Kidney (tissue), 13 donors: ENCODE measurements at regions not wholly inside any gene's neighbourhood (a gene's known extent, or its start where the extent isn't known, plus 50 kb on each side); places are given as distances from the start of the nearest gene placed in this dataset.

ENCODE experiments used
- DNase-seq, 5 donors: peaks; one replicate each; pipeline ENCODE4 v3.0.0-alpha.2; 2013 to 2020
- FAIRE-seq: peaks from 2 replicates; lab custom pipeline; 2012; peaks lifted over from hg19 to GRCh38; lab: Jason Lieb, UNC
- H3K27ac ChIP-seq, 2 donors: one replicate each; pipeline ENCODE4 v1.7.0; 2013; ENCODE audit warnings: low read depth in 2 of 2, low read length in 2 of 2, inconsistent platforms in 1 of 2
- H3K27me3 ChIP-seq: one replicate; pipeline ENCODE4 v1.7.1; 2013; ENCODE audit warnings: low read length, inconsistent platforms; ENCODE audit not compliant: control insufficient read depth, insufficient read depth
- H3K36me3 ChIP-seq, 3 donors: one replicate each; pipeline versions ENCODE4 v1.7.0 to v1.7.1; 2013; ENCODE audit warnings: low read length in 3 of 3, control low read depth in 1 of 3, inconsistent platforms in 1 of 3; ENCODE audit not compliant: insufficient read depth in 3 of 3, control insufficient read depth in 2 of 3
- H3K4me1 ChIP-seq, 3 donors: one replicate each; pipeline versions ENCODE4 v1.7.0 to v1.7.1; 2013; ENCODE audit warnings: low read length in 3 of 3, inconsistent platforms in 1 of 3, low read depth in 1 of 3; ENCODE audit not compliant: control insufficient read depth in 2 of 3, insufficient read depth in 2 of 3
- H3K4me3 ChIP-seq, 3 donors: one replicate each; pipeline versions ENCODE4 v1.7.0 to v1.8.1; 2013; ENCODE audit warnings: low read length in 3 of 3, control low read depth in 1 of 3, inconsistent platforms in 1 of 3
- H3K9ac ChIP-seq, 3 donors: one replicate each; pipeline versions ENCODE4 v1.7.0 to v1.7.1; 2013; ENCODE audit warnings: low read length in 3 of 3, control low read depth in 1 of 3, inconsistent platforms in 1 of 3
- H3K9me3 ChIP-seq, 3 donors: one replicate each; pipeline versions ENCODE4 v1.7.0 to v1.7.1; 2013; ENCODE audit warnings: low read length in 3 of 3, control low read depth in 1 of 3, inconsistent platforms in 1 of 3; ENCODE audit not compliant: control insufficient read depth in 2 of 3, insufficient read depth in 1 of 3
- CTCF ChIP-seq: IDR thresholded peaks from 3 replicates; pipeline ENCODE4 v1.5.1; 2012; ENCODE audit warnings: mild to moderate bottlenecking, moderate library complexity, borderline replicate concordance; ENCODE audit not compliant: insufficient read depth; ENCODE audit errors: extremely low read depth
- intact Hi-C: fragments of 100-400 bp; cut with DNase I; formaldehyde crosslinking; loops from one replicate; pipeline ENCODE4 v1.11.1; 2022
- donor health status: control.
- donor health status: control.
- donor health status: control.
- donor health status: control.
- donor health status: control.
- donor health status: DM: yes; HTN: yes; CAD: no.
- donor health status: Normal renal cell carcinoma (clear cell type).

GRCh38 chr1:238302646-238303045 lies 411.9 kb upstream of the ZP4 start:
- no peak overlapping the region for H3K9ac ChIP-seq
- no peaks in the 10 kb centered on the region for H3K4me1 ChIP-seq
- H3K4me3 ChIP-seq, result no peak overlapping the region
- H3K9me3 ChIP-seq, result no peaks in the 10 kb centered on the region
- H3K27ac ChIP-seq, result no peak overlapping the region
- FAIRE-seq, result no peak
- DNase-seq, result no peak
- no peak for TF ChIP-seq CTCF
- no peaks in the 10 kb centered on the region for H3K36me3 ChIP-seq
- intact Hi-C loops, result no loop called here
- no peaks in the 10 kb centered on the region for H3K27me3 ChIP-seq

DNA sequence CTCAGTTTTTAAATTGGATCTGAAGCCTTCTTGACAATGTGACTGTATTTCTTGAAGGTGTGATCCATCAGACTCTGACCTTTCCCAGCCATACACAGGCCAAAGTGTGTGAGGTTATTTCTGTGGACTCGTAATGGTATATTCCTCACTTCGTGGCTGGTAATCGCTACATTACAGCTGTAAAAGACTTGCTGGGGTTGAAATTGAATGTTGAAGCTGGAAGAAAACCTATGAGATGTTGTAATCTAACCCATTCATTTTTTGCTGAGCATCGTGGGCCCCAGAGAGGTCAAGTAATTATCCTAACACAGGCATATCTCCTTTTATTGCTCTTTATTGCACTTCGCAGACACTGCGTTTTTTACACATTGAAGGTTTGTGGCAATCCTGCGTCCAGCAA lies 405.6 kb upstream of the ZP4 start:
- no peak for TF ChIP-seq CTCF
- intact Hi-C loops, result no loop called here

DNA sequence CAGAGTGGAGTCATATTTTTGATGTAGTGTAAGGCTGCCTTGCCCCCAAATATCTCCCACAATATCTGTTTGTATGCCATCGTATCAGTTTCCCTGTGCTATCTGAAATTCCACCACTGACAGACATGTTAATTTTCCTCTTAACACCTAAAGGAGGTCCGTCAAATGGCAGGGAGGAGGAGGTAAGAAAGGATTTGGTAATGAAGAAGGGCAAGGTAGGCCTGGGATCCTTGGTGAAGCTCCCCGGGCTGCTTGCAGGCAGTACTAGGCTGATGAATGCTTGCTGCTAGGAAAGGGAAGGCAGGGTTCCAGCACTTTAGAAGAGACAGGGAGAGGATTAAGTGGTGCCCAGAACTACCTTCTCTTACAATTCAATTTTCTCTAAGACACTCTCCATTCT lies 402.4 kb upstream of the ZP4 start:
- FAIRE-seq, result no peak
- TF ChIP-seq CTCF, result no peak
- intact Hi-C loops, result no loop called here

More for the DNA sequence above, 405.6 kb upstream of the ZP4 start:
- Histone ChIP-seq H3K27me3 (no peaks in the 10 kb centered on the region), H3K27ac (no peak overlapping the region), H3K4me1 (no peaks in the 10 kb centered on the region), H3K9ac (no peak overlapping the region), H3K9me3 (no peaks in the 10 kb centered on the region), H3K36me3 (no peaks in the 10 kb centered on the region), H3K4me3 (no peak overlapping the region)
- DNase-seq, result no peak
- no peak for FAIRE-seq

GRCh38 chr1:238281418-238281817 lies 390.7 kb upstream of the ZP4 start:
- no peak overlapping the region for H3K4me3 ChIP-seq
- DNase-seq (no peak), FAIRE-seq (no peak)
- H3K4me1 ChIP-seq, result no peaks in the 10 kb centered on the region
- intact Hi-C loops, result no loop called here
- no peak overlapping the region for H3K27ac ChIP-seq
- H3K9me3 ChIP-seq, result peaks cover 0 to 2% (median 0%) of the 10 kb centered on the region in 3 donors
- TF ChIP-seq CTCF, result no peak
- no peak overlapping the region for H3K9ac ChIP-seq
- no peaks in the 10 kb centered on the region for H3K36me3 ChIP-seq
- H3K27me3 ChIP-seq, result no peaks in the 10 kb centered on the region

More for the DNA sequence above, 402.4 kb upstream of the ZP4 start:
- H3K27ac ChIP-seq, result no peak overlapping the region
- H3K9ac ChIP-seq, result no peak overlapping the region
- DNase-seq, result no peak
- no peaks in the 10 kb centered on the region for H3K36me3 ChIP-seq
- H3K9me3 ChIP-seq, result no peaks in the 10 kb centered on the region
- no peak overlapping the region for H3K4me3 ChIP-seq
- H3K27me3 ChIP-seq, result no peaks in the 10 kb centered on the region
- no peaks in the 10 kb centered on the region for H3K4me1 ChIP-seq
